GM12891 (cell line): ENCODE measurements at regions not wholly inside any gene's neighbourhood (a gene's known extent, or its start where the extent isn't known, plus 50 kb on each side); places are given as distances from the start of the nearest gene placed in this dataset.

ENCODE experiments used
- POLR2A ChIP-seq: IDR thresholded peaks from 2 replicates; pipeline ENCODE4 v1.6.1; 2011; ENCODE audit warnings: low read depth, low read length, control low read depth
- SPI1 ChIP-seq: IDR thresholded peaks from 2 replicates; pipeline ENCODE4 v1.6.1; 2011; ENCODE audit warnings: low read depth, low read length, control low read depth

DNA sequence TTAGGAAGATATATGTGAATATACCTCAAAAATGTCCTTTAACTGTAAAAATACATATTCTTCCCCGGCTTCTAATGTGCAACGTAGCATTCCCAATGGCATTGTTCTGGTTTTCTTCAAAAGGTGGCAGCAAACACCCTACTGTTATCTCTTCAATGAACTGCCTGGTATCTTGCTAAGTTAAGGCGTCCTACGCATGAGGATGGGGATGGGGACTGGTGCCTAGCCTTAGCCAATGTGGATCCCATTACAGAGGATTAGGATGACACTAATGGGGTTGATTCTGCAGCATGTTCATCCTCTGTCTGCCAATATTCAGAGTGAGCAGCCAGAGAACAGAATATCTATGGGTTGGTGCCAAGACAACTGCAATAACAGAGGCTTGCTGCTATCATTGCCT is 334.9 kb upstream of the ADGRL3 start:
- TF ChIP-seq POLR2A, result no peak
- no peak for TF ChIP-seq SPI1
